DOHH2 (cell line): ENCODE measurements at regions not wholly inside any gene's neighbourhood (a gene's known extent, or its start where the extent isn't known, plus 50 kb on each side); places are given as distances from the start of the nearest gene placed in this dataset.
"Not testable (repeated sequence)": the region's sequence is repeated elsewhere in the genome, so short reads cannot be mapped to it uniquely, and the experiment has no call there.

Source experiments
- H3F3A ChIP-seq: fragments of 200-600 bp; sonication (generic), shearing (Covaris generic); 2 replicates; pipeline ENCODE4 v1.6.0; 2016; ENCODE audit warnings: antibody characterized with exemption, mild to moderate bottlenecking; ENCODE audit not compliant: control insufficient read depth, insufficient read depth
- H3K27ac ChIP-seq: fragments of 200-600 bp; sonication (generic); 2 replicates; pipeline ENCODE4 v1.5.1; 2014; ENCODE audit warnings: low read depth, mild to moderate bottlenecking, low read length, moderate library complexity
- H3K27me3 ChIP-seq: fragments of 200-600 bp; sonication (generic); 2 replicates; pipeline ENCODE4 v1.6.1; 2014; ENCODE audit warnings: mild to moderate bottlenecking, low read length, mixed read lengths; ENCODE audit not compliant: control insufficient read depth
- H3K36me3 ChIP-seq: fragments of 200-600 bp; sonication (generic); 2 replicates; pipeline ENCODE4 v1.6.1; 2014; ENCODE audit warnings: mild to moderate bottlenecking, low read length, moderate library complexity, mixed read lengths; ENCODE audit not compliant: control insufficient read depth
- H3K4me1 ChIP-seq: fragments of 200-600 bp; sonication (generic); 2 replicates; pipeline ENCODE4 v1.6.1; 2014; ENCODE audit warnings: mild to moderate bottlenecking, low read length, mixed read lengths; ENCODE audit not compliant: control insufficient read depth
- H3K4me2 ChIP-seq: fragments of 200-600 bp; sonication (generic); 2 replicates; pipeline ENCODE4 v1.6.0; 2014; ENCODE audit warnings: mild to moderate bottlenecking, low read length, moderate library complexity
- H3K4me3 ChIP-seq: fragments of 200-600 bp; sonication (generic); 2 replicates; pipeline ENCODE4 v1.5.1; 2014; ENCODE audit warnings: mild to moderate bottlenecking, low read length, mixed read lengths
- H3K79me2 ChIP-seq: fragments of 200-600 bp; sonication (generic); 2 replicates; pipeline ENCODE4 v1.6.1; 2014; ENCODE audit warnings: mild to moderate bottlenecking, low read length, mixed read lengths; ENCODE audit not compliant: control insufficient read depth
- H3K9me2 ChIP-seq: fragments of 200-600 bp; sonication (generic); replicated peaks from 2 replicates; pipeline ENCODE4 v1.6.1; 2014; ENCODE audit warnings: mild to moderate bottlenecking, low read length, mixed read lengths; ENCODE audit not compliant: control insufficient read depth
- H3K9me3 ChIP-seq: fragments of 200-600 bp; sonication (generic); 2 replicates; pipeline ENCODE4 v1.6.1; 2014; ENCODE audit warnings: antibody characterized with exemption, low read length, mixed read lengths; ENCODE audit not compliant: control insufficient read depth, insufficient read depth
- H4K20me1 ChIP-seq: fragments of 200-600 bp; sonication (generic); 2 replicates; pipeline ENCODE4 v1.6.0; 2014; ENCODE audit warnings: low read depth, mild to moderate bottlenecking, antibody characterized with exemption, low read length, moderate library complexity; ENCODE audit not compliant: control insufficient read depth, insufficient read depth
- EZH2phosphoT487 ChIP-seq: fragments of 200-600 bp; sonication (generic); IDR thresholded peaks from 2 replicates; pipeline ENCODE4 v1.6.1; 2017; ENCODE audit warnings: borderline replicate concordance, mild to moderate bottlenecking, antibody characterized with exemption, low read length, moderate library complexity, mixed read lengths
- TF ChIP-seq, protein P1 (sequence below): fragments of 200-600 bp; sonication (generic); IDR thresholded peaks from one replicate; pipeline ENCODE4 v1.5.1; 2014; ENCODE audit warnings: antibody characterized with exemption, mild to moderate bottlenecking, low read depth, low read length; ENCODE audit not compliant: poor library complexity, severe bottlenecking

DNA sequence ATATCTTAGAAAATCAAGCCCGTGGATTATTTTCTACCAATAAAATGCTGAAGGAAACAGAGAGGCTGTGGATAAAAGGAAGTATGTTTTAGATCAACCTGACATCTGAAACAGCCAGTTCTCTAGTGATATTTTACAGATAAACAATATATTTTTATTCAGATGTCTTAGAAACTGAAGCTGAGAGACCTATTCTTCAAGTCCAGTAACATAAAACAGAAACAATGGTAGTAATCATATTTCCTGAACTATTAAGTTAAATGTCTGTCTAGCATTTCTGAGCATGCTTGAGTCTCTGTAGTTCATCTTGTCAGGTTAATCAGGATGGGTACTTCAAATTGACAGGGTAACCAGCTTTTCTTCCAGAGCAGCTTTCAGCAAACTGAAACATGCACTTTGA lies 449.6 kb upstream of the TOM1L1 start:
- Histone ChIP-seq H3F3A (no peaks in the 10 kb centered on the region), H3K4me1 (no peaks in the 10 kb centered on the region), H3K4me2 (no peak overlapping the region), H3K9me3 (peaks cover 10% of the 10 kb centered on the region; the same call in 1 of the 2 replicates), H3K36me3 (no peaks in the 10 kb centered on the region), H3K27ac (no peak overlapping the region), H3K27me3 (no peaks in the 10 kb centered on the region), H3K4me3 (no peak overlapping the region), H3K9me2 (no peaks in the 10 kb centered on the region), H3K79me2 (no peaks in the 10 kb centered on the region), H4K20me1 (no peaks in the 10 kb centered on the region)
- no peak for TF ChIP-seq EZH2phosphoT487
- TF ChIP-seq, protein P1, sequence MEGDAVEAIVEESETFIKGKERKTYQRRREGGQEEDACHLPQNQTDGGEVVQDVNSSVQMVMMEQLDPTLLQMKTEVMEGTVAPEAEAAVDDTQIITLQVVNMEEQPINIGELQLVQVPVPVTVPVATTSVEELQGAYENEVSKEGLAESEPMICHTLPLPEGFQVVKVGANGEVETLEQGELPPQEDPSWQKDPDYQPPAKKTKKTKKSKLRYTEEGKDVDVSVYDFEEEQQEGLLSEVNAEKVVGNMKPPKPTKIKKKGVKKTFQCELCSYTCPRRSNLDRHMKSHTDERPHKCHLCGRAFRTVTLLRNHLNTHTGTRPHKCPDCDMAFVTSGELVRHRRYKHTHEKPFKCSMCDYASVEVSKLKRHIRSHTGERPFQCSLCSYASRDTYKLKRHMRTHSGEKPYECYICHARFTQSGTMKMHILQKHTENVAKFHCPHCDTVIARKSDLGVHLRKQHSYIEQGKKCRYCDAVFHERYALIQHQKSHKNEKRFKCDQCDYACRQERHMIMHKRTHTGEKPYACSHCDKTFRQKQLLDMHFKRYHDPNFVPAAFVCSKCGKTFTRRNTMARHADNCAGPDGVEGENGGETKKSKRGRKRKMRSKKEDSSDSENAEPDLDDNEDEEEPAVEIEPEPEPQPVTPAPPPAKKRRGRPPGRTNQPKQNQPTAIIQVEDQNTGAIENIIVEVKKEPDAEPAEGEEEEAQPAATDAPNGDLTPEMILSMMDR: no peak

DNA sequence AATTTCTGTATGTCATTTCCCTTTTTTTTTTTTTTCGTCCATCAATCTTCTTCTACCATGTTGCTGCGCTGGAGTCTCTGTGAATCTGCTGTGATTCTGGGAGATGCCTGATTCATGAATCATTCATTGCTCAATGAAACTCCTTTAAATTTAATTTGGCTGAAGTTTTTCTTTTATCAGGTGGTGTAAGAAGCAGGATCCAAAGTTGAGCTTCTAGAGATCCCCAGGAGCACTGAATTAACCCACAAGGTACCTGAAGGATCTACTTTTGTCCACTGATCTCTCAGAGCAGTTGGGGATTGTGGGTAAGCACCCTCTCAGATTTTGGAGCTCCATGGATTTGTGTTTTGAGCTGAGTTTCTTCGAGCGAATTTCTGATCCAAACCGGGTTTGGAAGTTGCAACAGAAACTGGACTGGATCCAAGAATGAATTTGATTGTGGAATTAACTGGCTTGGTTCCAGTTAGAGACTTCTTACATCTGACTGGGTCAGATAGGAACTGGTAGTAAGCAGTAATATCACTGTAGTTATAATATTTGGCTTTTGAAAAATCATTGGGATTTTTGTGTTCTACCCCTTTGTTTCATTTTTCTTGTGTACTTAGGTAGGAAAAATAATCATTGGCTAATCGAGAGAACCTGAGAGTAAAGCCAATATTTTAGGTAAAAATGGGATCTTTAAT lies 447.8 kb upstream of the TOM1L1 start:
- Histone ChIP-seq H3K9me3 (peaks cover 10% of the 10 kb centered on the region; the same call in 1 of the 2 replicates), H3K36me3 (no peaks in the 10 kb centered on the region), H3K27ac (no peak overlapping the region), H3K4me1 (no peaks in the 10 kb centered on the region), H3K4me3 (no peak overlapping the region), H3K9me2 (no peaks in the 10 kb centered on the region), H3K79me2 (no peaks in the 10 kb centered on the region), H4K20me1 (no peaks in the 10 kb centered on the region), H3K27me3 (no peaks in the 10 kb centered on the region), H3K4me2 (no peak overlapping the region), H3F3A (no peaks in the 10 kb centered on the region)
- TF ChIP-seq, protein P1: no peak
- no peak for TF ChIP-seq EZH2phosphoT487

DNA sequence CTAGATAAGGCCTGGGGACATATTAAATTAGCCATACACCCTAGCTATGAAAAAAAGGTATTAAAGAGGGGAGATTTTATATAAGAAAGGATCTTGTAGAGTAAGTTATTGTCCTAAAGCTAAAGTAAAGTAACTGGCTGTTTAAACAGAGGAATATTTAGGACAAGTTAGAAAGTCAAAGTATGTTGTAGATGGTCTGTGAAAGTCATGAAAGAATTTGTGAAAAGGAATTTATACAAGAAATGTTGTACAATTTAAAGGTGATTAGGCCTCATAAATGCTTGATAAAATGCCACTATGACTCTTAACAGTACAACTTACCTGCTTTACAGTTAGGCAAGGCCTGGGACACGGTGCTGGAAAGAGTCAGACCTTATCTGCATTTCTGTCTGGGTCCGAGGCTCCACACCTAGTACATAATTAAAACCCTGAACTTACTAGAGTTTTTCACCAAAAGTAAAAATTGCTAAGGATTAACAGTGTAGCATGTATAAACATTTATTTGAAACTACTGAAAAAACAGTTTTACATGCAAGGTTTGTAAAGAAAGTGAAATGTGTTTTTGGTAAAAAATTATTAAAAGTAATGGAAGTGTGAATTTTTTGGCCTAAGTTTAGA lies 445.3 kb upstream of the TOM1L1 start:
- TF ChIP-seq, protein P1: no peak
- TF ChIP-seq EZH2phosphoT487: no peak
- peaks cover 10% of the 10 kb centered on the region; the same call in 1 of the 2 replicates for H3K9me3 ChIP-seq

DNA sequence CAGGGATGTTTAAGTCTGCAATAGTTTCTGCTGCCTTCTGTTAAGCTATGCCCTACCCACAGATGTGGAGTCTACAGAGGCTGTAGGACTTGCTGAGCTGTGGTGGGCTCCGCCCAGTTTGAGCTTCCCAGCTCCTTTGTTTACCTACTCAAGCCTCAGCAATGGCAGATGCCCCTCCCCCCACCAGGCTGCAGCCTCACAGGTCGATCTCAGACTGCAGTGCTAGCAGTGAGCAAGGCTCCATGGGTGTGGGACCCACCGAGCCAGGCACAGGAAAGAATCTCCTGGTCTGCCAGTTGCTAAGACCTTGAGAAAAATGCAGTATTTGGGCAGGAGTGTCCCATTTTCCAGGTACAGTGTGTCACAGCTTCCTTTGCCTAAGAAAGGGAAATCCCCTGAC lies 435.2 kb upstream of the TOM1L1 start:
- H3K4me1 ChIP-seq, H3K4me2 ChIP-seq, H3K4me3 ChIP-seq, H3K27me3 ChIP-seq, H4K20me1 ChIP-seq, H3K27ac ChIP-seq, H3K9me2 ChIP-seq, H3F3A ChIP-seq, H3K36me3 ChIP-seq, H3K9me3 ChIP-seq, H3K79me2 ChIP-seq: not testable (repeated sequence)

More for the DNA sequence above, 445.3 kb upstream of the TOM1L1 start:
- Histone ChIP-seq H4K20me1 (no peaks in the 10 kb centered on the region), H3K36me3 (no peaks in the 10 kb centered on the region), H3K79me2 (no peaks in the 10 kb centered on the region), H3K4me3 (no peak overlapping the region), H3K27ac (no peak overlapping the region), H3K9me2 (no peaks in the 10 kb centered on the region), H3K27me3 (no peaks in the 10 kb centered on the region), H3K4me1 (no peaks in the 10 kb centered on the region), H3F3A (no peaks in the 10 kb centered on the region), H3K4me2 (no peak overlapping the region)
